ENCODE measurements at regions not wholly inside any gene's neighbourhood (a gene's known extent, or its start where the extent isn't known, plus 50 kb on each side); places are given as distances from the start of the nearest gene placed in this dataset.

GRCh38 chr9:4923141-4923540 lies 61.9 kb upstream of the JAK2 start:
- Histone ChIP-seq H4K20me1 (ENCODE audit: insufficient read depth, low read length) (no peaks in the 10 kb centered on the region), H3K4me2 (ENCODE audit: low read depth, low read length) (no peak overlapping the region), H3K9me3 (ENCODE audit: low read length) (no peaks in the 10 kb centered on the region), H3K27me3 (ENCODE audit: control insufficient read depth in 1 of 2, insufficient read depth in 2 of 2, low read length in 2 of 2) (no peaks in the 10 kb centered on the region), H3K79me2 (ENCODE audit: insufficient read depth, low read length) (no peaks in the 10 kb centered on the region), H3K27ac (ENCODE audit: extremely low read length, insufficient read depth, low read length) (no peak overlapping the region), H3K4me1 (ENCODE audit: insufficient read depth, low read length) (no peaks in the 10 kb centered on the region), H3K4me3 (replicated peaks in 1 of 3; ENCODE audit: insufficient read depth in 1 of 3, low read depth in 2 of 3, low read length in 3 of 3) (no peak overlapping the region), H3K36me3 (replicated peaks in 1 of 2; ENCODE audit: control insufficient read depth in 1 of 2, insufficient read depth in 2 of 2, low read length in 2 of 2) (no peaks in the 10 kb centered on the region), H2AFZ (ENCODE audit: low read length) (no peak overlapping the region), H3K9ac (ENCODE audit: insufficient read depth, low read depth, low read length) (no peak overlapping the region)
- no TSS peak for BruUV-seq (replicated peaks)
- POLR2A ChIA-PET: no interaction called here
- DNase-seq (ENCODE audit: low spot score) (no peak), FAIRE-seq (no peak), ATAC-seq (no peak)
- WGBS (ENCODE audit: low lambda C conversion rate): 63% methylated on average over 1 of the region's 1 CpG
- CTCF ChIA-PET (ENCODE audit: low intra/inter-chr PET ratio, low total read pairs): interaction anchor here (1.4 to 3.8 kb wide), 2 partner anchors 162 to 173 kb away, joined by 3 to 59 read pairs; no protein-coding TSS in a partner anchor
- in situ Hi-C loops (cut with HindIII; ENCODE audit: extremely low pct_ligation_motif_present, low pct_unique_long_range_greater_than_20kb) (loop anchor here (10.0 kb wide), 1 partner anchor 158 kb away; no protein-coding TSS in a partner anchor), intact Hi-C loops (cut with micrococcal nuclease; ENCODE audit: unreplicated experiment) (loop anchor here (10.0 kb wide), 1 partner anchor 128 kb away; the partner anchor contains the start of gene RCL1)
- TF ChIP-seq ZNF570 (CRISPR knock-in tag; IDR thresholded peaks at IDR 0.05; ENCODE audit: borderline replicate concordance) (no peak), ZNF33A (CRISPR knock-in tag; IDR thresholded peaks at IDR 0.05; ENCODE audit: borderline replicate concordance) (no peak), GATA4 (IDR thresholded peaks at IDR 0.05; ENCODE audit: borderline replicate concordance, low read depth) (no peak), ZFP41 (CRISPR knock-in tag; IDR thresholded peaks at IDR 0.05; ENCODE audit: borderline replicate concordance) (no peak), BRCA1 (CRISPR knock-in tag; IDR thresholded peaks at IDR 0.05) (no peak), SOX5 (CRISPR knock-in tag; IDR thresholded peaks at IDR 0.05; ENCODE audit: borderline replicate concordance) (no peak), FOSL1 (CRISPR knock-in tag; IDR thresholded peaks at IDR 0.05; ENCODE audit: borderline replicate concordance) (no peak), KLF13 (CRISPR knock-in tag; IDR thresholded peaks at IDR 0.05) (no peak), KLF15 (CRISPR knock-in tag; IDR thresholded peaks at IDR 0.05; ENCODE audit: borderline replicate concordance) (no peak), RFX5 (IDR thresholded peaks at IDR 0.05; ENCODE audit: low read depth, low read length) (no peak), FOXM1 (CRISPR knock-in tag; IDR thresholded peaks at IDR 0.05) (no peak), ETV5 (CRISPR knock-in tag; IDR thresholded peaks at IDR 0.05; ENCODE audit: borderline replicate concordance) (no peak), IKZF1 (IDR thresholded peaks at IDR 0.05) (no peak), ZNF468 (CRISPR knock-in tag; IDR thresholded peaks at IDR 0.05) (no peak), NR2F2 (IDR thresholded peaks at IDR 0.05; ENCODE audit: borderline replicate concordance, low read depth) (no peak)
- TF ChIP-seq, protein P1, sequence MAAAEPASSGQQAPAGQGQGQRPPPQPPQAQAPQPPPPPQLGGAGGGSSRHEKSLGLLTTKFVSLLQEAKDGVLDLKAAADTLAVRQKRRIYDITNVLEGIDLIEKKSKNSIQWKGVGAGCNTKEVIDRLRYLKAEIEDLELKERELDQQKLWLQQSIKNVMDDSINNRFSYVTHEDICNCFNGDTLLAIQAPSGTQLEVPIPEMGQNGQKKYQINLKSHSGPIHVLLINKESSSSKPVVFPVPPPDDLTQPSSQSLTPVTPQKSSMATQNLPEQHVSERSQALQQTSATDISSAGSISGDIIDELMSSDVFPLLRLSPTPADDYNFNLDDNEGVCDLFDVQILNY (CRISPR knock-in tag; conservative IDR thresholded peaks at IDR 0.05): no peak
- TF ChIP-seq, protein P2, sequence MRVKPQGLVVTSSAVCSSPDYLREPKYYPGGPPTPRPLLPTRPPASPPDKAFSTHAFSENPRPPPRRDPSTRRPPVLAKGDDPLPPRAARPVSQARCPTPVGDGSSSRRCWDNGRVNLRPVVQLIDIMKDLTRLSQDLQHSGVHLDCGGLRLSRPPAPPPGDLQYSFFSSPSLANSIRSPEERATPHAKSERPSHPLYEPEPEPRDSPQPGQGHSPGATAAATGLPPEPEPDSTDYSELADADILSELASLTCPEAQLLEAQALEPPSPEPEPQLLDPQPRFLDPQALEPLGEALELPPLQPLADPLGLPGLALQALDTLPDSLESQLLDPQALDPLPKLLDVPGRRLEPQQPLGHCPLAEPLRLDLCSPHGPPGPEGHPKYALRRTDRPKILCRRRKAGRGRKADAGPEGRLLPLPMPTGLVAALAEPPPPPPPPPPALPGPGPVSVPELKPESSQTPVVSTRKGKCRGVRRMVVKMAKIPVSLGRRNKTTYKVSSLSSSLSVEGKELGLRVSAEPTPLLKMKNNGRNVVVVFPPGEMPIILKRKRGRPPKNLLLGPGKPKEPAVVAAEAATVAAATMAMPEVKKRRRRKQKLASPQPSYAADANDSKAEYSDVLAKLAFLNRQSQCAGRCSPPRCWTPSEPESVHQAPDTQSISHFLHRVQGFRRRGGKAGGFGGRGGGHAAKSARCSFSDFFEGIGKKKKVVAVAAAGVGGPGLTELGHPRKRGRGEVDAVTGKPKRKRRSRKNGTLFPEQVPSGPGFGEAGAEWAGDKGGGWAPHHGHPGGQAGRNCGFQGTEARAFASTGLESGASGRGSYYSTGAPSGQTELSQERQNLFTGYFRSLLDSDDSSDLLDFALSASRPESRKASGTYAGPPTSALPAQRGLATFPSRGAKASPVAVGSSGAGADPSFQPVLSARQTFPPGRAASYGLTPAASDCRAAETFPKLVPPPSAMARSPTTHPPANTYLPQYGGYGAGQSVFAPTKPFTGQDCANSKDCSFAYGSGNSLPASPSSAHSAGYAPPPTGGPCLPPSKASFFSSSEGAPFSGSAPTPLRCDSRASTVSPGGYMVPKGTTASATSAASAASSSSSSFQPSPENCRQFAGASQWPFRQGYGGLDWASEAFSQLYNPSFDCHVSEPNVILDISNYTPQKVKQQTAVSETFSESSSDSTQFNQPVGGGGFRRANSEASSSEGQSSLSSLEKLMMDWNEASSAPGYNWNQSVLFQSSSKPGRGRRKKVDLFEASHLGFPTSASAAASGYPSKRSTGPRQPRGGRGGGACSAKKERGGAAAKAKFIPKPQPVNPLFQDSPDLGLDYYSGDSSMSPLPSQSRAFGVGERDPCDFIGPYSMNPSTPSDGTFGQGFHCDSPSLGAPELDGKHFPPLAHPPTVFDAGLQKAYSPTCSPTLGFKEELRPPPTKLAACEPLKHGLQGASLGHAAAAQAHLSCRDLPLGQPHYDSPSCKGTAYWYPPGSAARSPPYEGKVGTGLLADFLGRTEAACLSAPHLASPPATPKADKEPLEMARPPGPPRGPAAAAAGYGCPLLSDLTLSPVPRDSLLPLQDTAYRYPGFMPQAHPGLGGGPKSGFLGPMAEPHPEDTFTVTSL (CRISPR knock-in tag; IDR thresholded peaks at IDR 0.05; ENCODE audit: borderline replicate concordance): no peak
